ENCODE measurements at regions not wholly inside any gene's neighbourhood (a gene's known extent, or its start where the extent isn't known, plus 50 kb on each side); places are given as distances from the start of the nearest gene placed in this dataset.
"Not testable (repeated sequence)": the region's sequence is repeated elsewhere in the genome, so short reads cannot be mapped to it uniquely, and the experiment has no call there.

DNA sequence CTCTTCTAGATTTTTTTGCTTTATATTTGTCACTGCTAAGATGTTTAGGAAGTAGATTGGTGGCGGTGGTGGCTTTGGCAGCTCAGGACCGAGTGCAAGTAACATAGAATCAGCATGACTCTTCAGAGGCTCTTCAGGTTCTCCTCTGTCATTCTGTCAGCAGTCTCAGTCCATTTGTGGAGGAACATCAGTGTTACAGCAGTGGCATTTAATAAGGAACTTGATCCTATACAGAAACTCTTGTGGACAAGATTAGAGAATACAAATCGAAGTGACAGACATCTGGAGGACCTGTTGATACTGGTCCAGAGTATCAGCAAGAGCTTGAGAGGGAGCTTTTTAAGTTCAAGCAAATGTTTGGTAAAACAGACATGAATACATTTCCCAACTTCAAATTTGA, 82.2 kb upstream of the GNAZ start:
- Histone ChIP-seq H3K27ac (ENCODE audit: low read depth, low read length) (no peak overlapping the region), H3K36me3 (ENCODE audit: control insufficient read depth, insufficient read depth, low read length) (no peaks in the 10 kb centered on the region), H3K4me3 (ENCODE audit: low read depth, low read length) (no peak overlapping the region), H3K4me1 (ENCODE audit: control insufficient read depth, insufficient read depth, low read length) (no peaks in the 10 kb centered on the region), H3K27me3 (ENCODE audit: control insufficient read depth, insufficient read depth, low read length) (no peaks in the 10 kb centered on the region; the same call in 1 of the 2 replicates), H3K9ac (ENCODE audit: low read depth, low read length) (no peak overlapping the region), H3K9me3 (ENCODE audit: control insufficient read depth, insufficient read depth, low read length) (peaks cover 12% of the 10 kb centered on the region)

DNA sequence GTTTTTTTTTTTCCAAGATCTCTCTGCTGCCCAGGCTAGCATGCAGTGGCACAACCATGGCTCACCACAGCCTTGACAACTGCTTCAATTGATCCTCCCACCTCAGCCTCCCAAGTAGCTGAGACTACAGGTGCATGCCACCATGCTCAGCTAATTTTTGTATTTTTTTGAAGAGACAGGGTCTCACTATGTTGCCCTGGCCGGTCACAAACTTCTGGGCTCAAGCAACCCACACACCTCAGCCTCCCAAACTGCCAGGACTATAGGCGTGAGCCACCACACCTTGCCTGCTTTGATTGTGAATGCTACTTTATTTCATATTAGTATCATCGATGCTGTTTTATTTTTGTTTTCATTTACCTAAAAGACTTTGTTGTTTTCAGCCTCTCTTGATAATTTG, 81.5 kb upstream of the GNAZ start:
- H3K9ac ChIP-seq (ENCODE audit: low read depth, low read length): no peak overlapping the region
- no peaks in the 10 kb centered on the region for H3K4me1 ChIP-seq (ENCODE audit: control insufficient read depth, insufficient read depth, low read length)
- H3K27ac ChIP-seq (ENCODE audit: low read depth, low read length): no peak overlapping the region
- H3K36me3 ChIP-seq (ENCODE audit: control insufficient read depth, insufficient read depth, low read length): no peaks in the 10 kb centered on the region
- no peak overlapping the region for H3K4me3 ChIP-seq (ENCODE audit: low read depth, low read length)
- peaks cover 6% of the 10 kb centered on the region; the same call in 1 of the 2 replicates for H3K9me3 ChIP-seq (ENCODE audit: control insufficient read depth, insufficient read depth, low read length)
- no peaks in the 10 kb centered on the region; the same call in 1 of the 2 replicates for H3K27me3 ChIP-seq (ENCODE audit: control insufficient read depth, insufficient read depth, low read length)

DNA sequence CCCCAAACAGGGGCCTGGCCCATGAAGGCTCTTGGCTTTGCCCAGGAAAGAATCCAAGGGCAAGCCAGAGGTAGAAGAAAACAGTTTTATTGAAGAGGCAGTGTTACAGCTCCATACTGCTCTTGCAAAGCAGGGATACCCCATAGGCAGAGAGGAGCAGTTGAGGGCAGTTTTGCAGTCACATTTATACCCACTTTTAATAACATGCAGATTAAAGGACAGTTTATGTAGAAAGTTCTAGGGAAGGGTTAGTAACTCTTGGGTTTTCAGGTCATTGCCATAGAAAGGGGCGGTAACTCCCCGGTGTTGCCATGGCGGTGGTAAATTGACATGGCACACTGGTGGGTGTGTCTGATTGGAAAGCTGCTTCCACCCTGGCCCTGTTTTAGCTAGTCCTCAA, 80.5 kb upstream of the GNAZ start:
- H3K36me3 ChIP-seq (ENCODE audit: control insufficient read depth, insufficient read depth, low read length): no peaks in the 10 kb centered on the region
- H3K9me3 ChIP-seq (ENCODE audit: control insufficient read depth, insufficient read depth, low read length): no peaks in the 10 kb centered on the region; the same call in 1 of the 2 replicates
- no peak overlapping the region for H3K9ac ChIP-seq (ENCODE audit: low read depth, low read length)
- no peak overlapping the region for H3K27ac ChIP-seq (ENCODE audit: low read depth, low read length)
- no peak overlapping the region for H3K4me3 ChIP-seq (ENCODE audit: low read depth, low read length)
- no peaks in the 10 kb centered on the region; the same call in none of the 2 replicates for H3K27me3 ChIP-seq (ENCODE audit: control insufficient read depth, insufficient read depth, low read length)
- H3K4me1 ChIP-seq (ENCODE audit: control insufficient read depth, insufficient read depth, low read length): no peaks in the 10 kb centered on the region

DNA sequence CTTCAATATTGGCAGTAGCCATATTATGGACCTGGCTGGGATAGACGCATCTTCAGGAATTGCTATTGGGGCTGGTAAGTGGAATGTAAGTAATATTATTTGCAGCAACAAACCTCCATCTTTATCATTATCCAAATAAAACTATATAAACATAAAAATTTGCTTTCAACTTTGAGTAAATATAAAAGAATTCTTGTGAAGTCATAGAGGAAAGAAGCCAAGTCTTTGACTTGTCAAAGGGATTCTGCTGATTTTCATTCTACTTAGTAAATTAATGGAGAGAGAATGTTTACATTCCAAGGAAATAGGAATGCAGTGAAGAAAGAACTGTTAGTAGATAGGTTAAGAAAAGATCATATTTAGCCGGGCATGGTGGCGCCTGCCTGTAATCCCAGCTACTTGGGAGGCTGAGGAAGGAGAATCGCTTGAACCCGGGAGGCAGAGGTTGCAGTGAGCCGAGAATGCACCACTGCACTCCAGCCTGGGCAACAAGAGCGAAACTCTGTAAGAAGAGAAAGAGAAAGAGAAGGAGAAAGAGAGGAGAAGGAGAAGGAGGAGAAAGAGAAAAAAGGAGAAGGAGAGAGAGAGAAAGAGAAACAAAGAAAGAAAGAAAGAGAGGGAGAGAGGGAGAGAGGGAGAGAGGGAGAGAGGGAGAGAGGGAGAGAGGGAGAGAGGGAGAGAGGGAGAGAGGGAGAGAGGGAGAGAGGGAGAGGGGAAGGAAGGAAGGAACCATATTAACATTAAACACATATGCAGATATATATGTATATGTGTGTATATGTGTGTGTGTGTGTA, 79.4 kb upstream of the GNAZ start:
- H3K9me3 ChIP-seq (ENCODE audit: control insufficient read depth, insufficient read depth, low read length); H3K27ac ChIP-seq (ENCODE audit: low read depth, low read length); H3K4me3 ChIP-seq (ENCODE audit: low read depth, low read length); H3K9ac ChIP-seq (ENCODE audit: low read depth, low read length); H3K27me3 ChIP-seq (ENCODE audit: control insufficient read depth, insufficient read depth, low read length); H3K36me3 ChIP-seq (ENCODE audit: control insufficient read depth, insufficient read depth, low read length); H3K4me1 ChIP-seq (ENCODE audit: control insufficient read depth, insufficient read depth, low read length): not testable (repeated sequence)

DNA sequence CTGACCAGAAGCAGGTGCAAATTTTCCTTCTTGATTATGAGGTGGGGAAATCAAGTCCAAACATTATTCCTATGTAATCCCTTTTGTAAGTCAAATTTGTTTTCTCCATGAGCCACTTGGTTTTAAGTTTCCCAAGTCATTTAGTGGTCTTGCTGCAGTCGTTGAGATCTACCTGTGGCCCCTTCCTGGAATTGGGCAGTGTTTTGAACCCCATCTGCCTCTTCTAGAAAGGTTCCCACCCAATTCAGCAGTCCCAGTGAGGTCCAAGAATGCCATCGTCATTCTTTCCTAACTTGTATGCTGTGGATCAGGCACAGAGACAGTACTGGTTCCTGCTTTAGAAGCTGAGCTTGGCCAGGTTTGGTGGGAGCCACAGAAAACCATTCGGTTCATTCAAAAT, 77.8 kb upstream of the GNAZ start:
- Histone ChIP-seq H3K9ac (ENCODE audit: low read depth, low read length) (no peak overlapping the region), H3K4me3 (ENCODE audit: low read depth, low read length) (no peak overlapping the region), H3K27ac (ENCODE audit: low read depth, low read length) (no peak overlapping the region), H3K4me1 (ENCODE audit: control insufficient read depth, insufficient read depth, low read length) (no peaks in the 10 kb centered on the region), H3K9me3 (ENCODE audit: control insufficient read depth, insufficient read depth, low read length) (peaks cover 3% of the 10 kb centered on the region; the same call in 1 of the 2 replicates), H3K27me3 (ENCODE audit: control insufficient read depth, insufficient read depth, low read length) (no peaks in the 10 kb centered on the region; the same call in none of the 2 replicates), H3K36me3 (ENCODE audit: control insufficient read depth, insufficient read depth, low read length) (no peaks in the 10 kb centered on the region)

DNA sequence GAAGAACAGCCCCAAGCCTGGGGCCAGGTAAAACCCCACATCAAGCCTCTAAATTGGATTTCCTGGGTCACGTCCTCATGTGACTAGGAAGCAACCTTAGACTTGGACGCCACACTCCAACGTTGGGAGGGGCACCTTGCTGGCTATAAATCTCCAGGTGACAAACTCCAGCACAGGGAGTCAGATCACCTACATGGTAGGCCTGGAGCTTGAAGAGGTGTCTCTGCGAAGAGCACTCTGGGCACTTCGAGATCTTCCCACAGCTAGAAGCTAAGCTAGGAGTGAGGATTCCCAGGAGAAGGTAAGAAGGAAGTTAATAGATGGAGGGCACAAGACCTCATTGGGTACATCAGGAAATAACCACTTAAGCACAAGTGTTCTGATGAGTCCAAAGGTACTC, 77.1 kb upstream of the GNAZ start:
- H3K27ac ChIP-seq (ENCODE audit: low read depth, low read length): no peak overlapping the region
- H3K4me3 ChIP-seq (ENCODE audit: low read depth, low read length): no peak overlapping the region
- no peak overlapping the region for H3K9ac ChIP-seq (ENCODE audit: low read depth, low read length)

DNA sequence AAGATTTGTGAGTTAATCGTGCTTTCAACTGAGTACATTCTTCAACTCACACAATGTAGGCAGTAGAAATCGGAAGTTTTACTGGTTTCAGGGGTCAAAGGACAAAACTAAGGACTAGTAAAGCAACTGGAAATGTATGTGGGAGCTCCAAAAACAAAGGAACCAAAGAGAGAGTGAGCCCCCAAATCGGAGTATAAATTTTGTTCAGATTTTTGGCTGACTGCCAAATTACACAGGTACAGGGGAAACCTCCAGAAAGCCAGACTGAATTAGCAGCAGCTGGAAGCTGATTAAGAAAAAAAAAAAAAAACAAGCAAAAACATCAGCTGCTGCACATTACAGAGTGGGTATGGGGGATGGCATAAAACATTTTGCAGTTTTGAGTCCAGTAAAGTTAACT, 75.2 kb upstream of the GNAZ start:
- H3K4me3 ChIP-seq (ENCODE audit: low read depth, low read length): no peak overlapping the region
- no peak overlapping the region for H3K27ac ChIP-seq (ENCODE audit: low read depth, low read length)
- no peaks in the 10 kb centered on the region; the same call in none of the 2 replicates for H3K27me3 ChIP-seq (ENCODE audit: control insufficient read depth, insufficient read depth, low read length)
- peaks cover 20% of the 10 kb centered on the region for H3K9me3 ChIP-seq (ENCODE audit: control insufficient read depth, insufficient read depth, low read length)
- no peak overlapping the region for H3K9ac ChIP-seq (ENCODE audit: low read depth, low read length)
- H3K4me1 ChIP-seq (ENCODE audit: control insufficient read depth, insufficient read depth, low read length): no peaks in the 10 kb centered on the region
- H3K36me3 ChIP-seq (ENCODE audit: control insufficient read depth, insufficient read depth, low read length): no peaks in the 10 kb centered on the region

More for the DNA sequence above, 77.1 kb upstream of the GNAZ start:
- no peaks in the 10 kb centered on the region for H3K4me1 ChIP-seq (ENCODE audit: control insufficient read depth, insufficient read depth, low read length)
- H3K27me3 ChIP-seq (ENCODE audit: control insufficient read depth, insufficient read depth, low read length): no peaks in the 10 kb centered on the region; the same call in none of the 2 replicates
- peaks cover 8% of the 10 kb centered on the region; the same call in 1 of the 2 replicates for H3K9me3 ChIP-seq (ENCODE audit: control insufficient read depth, insufficient read depth, low read length)
- H3K36me3 ChIP-seq (ENCODE audit: control insufficient read depth, insufficient read depth, low read length): no peaks in the 10 kb centered on the region

DNA sequence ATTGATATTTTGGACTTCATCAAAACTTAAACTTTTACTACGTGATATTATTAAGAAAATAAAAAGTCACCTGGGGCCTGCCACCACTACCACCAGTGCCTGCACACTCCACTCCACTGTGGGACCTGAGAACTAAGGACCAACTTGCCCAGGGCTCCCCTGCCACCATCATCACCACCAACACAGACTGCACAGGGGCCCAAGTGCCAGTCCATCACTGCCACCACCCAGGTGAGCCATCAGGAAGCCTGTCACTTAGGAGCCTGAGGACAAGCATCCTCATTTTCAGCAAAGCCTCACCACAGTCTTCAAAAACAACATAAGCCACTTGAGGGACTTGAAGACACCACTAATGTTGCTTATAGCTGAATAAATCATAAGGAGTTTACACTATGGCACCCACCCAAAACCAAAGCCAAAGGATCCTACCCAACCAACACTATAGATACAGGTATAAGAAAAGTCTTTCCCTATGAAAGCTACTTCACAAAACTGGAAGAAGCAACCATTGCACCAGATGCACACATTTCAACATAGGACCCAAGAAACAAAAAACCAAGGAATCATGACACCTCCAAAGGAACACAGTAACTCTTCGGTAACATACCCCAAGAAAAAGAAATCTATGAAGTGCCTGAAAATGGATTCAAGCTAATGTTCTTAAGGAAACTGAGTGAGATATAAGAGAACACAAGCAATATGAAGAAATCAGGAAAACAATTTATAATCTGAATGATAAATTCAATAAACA, 73.6 kb upstream of the GNAZ start:
- H3K27me3 ChIP-seq (ENCODE audit: control insufficient read depth, insufficient read depth, low read length): no peaks in the 10 kb centered on the region; the same call in none of the 2 replicates
- H3K9ac ChIP-seq (ENCODE audit: low read depth, low read length): no peak overlapping the region

DNA sequence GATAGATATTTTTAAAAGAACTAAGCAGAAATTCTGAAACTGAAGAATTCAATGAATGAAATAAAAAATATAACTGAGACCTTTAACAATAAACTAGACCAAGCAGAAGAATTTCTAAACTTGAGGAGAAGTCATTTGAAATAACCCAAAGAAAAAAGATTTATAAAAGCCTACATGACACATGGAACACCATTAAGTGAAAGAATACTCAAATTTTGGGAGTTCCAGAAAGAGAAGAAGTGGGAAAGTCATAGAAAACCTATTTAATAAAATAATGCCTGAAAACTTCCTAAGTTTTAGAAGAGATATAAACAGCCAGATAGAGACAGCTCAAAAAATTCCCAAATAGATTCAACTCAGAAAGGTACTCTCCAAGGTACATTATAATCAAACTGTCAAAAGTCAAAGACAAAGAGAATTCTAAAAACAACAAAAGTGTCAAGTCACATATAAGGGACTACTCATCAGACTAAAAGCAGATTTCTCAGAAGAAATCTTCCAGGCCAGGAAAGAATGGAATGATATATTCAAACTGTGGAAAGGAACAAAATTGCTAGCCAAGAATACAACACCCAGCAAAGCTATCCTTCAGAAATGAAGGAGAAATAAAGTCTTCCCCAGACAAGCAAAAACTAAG, 72.9 kb upstream of the GNAZ start:
- H3K9me3 ChIP-seq (ENCODE audit: control insufficient read depth, insufficient read depth, low read length): peaks cover 28% of the 10 kb centered on the region
- no peak overlapping the region for H3K4me3 ChIP-seq (ENCODE audit: low read depth, low read length)
- no peak overlapping the region for H3K9ac ChIP-seq (ENCODE audit: low read depth, low read length)
- no peaks in the 10 kb centered on the region for H3K4me1 ChIP-seq (ENCODE audit: control insufficient read depth, insufficient read depth, low read length)
- H3K27me3 ChIP-seq (ENCODE audit: control insufficient read depth, insufficient read depth, low read length): no peaks in the 10 kb centered on the region; the same call in none of the 2 replicates
- H3K27ac ChIP-seq (ENCODE audit: low read depth, low read length): no peak overlapping the region
- H3K36me3 ChIP-seq (ENCODE audit: control insufficient read depth, insufficient read depth, low read length): no peaks in the 10 kb centered on the region

More for the DNA sequence above, 73.6 kb upstream of the GNAZ start:
- Histone ChIP-seq H3K27ac (ENCODE audit: low read depth, low read length) (no peak overlapping the region), H3K4me1 (ENCODE audit: control insufficient read depth, insufficient read depth, low read length) (no peaks in the 10 kb centered on the region), H3K4me3 (ENCODE audit: low read depth, low read length) (no peak overlapping the region), H3K36me3 (ENCODE audit: control insufficient read depth, insufficient read depth, low read length) (no peaks in the 10 kb centered on the region), H3K9me3 (ENCODE audit: control insufficient read depth, insufficient read depth, low read length) (peaks cover 28% of the 10 kb centered on the region)

DNA sequence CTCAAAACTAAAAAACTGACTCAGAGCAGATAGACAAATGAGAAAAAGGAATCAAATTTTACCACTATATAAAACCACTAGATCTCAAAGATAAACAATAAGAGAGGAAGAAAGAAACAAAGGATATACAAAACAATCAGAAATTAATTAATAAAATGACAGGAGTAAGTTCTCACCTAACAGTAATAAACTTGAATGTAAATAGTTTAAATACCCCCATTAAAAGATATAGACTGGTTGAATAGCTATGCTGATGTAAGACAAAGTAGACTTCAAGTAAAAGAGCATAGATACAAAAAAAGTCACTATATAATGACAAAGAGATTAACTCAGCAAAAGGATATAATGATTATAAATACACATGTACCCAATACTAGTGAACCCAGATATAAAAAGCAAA, 72.3 kb upstream of the GNAZ start:
- no peak overlapping the region for H3K27ac ChIP-seq (ENCODE audit: low read depth, low read length)
- no peaks in the 10 kb centered on the region for H3K36me3 ChIP-seq (ENCODE audit: control insufficient read depth, insufficient read depth, low read length)
- no peak overlapping the region for H3K4me3 ChIP-seq (ENCODE audit: low read depth, low read length)
- peaks cover 28% of the 10 kb centered on the region for H3K9me3 ChIP-seq (ENCODE audit: control insufficient read depth, insufficient read depth, low read length)
- H3K9ac ChIP-seq (ENCODE audit: low read depth, low read length): no peak overlapping the region
- no peaks in the 10 kb centered on the region for H3K4me1 ChIP-seq (ENCODE audit: control insufficient read depth, insufficient read depth, low read length)
- no peaks in the 10 kb centered on the region; the same call in 1 of the 2 replicates for H3K27me3 ChIP-seq (ENCODE audit: control insufficient read depth, insufficient read depth, low read length)
